Ishikawa (cell line): ENCODE measurements at regions not wholly inside any gene's neighbourhood (a gene's known extent, or its start where the extent isn't known, plus 50 kb on each side); places are given as distances from the start of the nearest gene placed in this dataset.

ENCODE experiments used
- CREB1 ChIP-seq: IDR thresholded peaks from 2 replicates; pipeline ENCODE4 v1.6.1; 2012; ENCODE audit warnings: low read depth
- EGR1 ChIP-seq: IDR thresholded peaks from 2 replicates; pipeline ENCODE4 v1.6.1; 2012
- EP300 ChIP-seq: IDR thresholded peaks from 2 replicates; pipeline ENCODE4 v1.6.1; 2012; ENCODE audit warnings: borderline replicate concordance
- RAD21 ChIP-seq: IDR thresholded peaks from 2 replicates; pipeline ENCODE4 v1.6.1; 2012; ENCODE audit warnings: low read depth
- TAF1 ChIP-seq: IDR thresholded peaks from 2 replicates; pipeline ENCODE4 v1.6.1; 2012; ENCODE audit warnings: low read depth, mild to moderate bottlenecking
- ZBTB7A ChIP-seq: IDR thresholded peaks from 2 replicates; pipeline ENCODE4 v1.6.1; 2012; ENCODE audit warnings: low read depth
- TF ChIP-seq, protein P1 (sequence below): IDR thresholded peaks from 2 replicates; pipeline ENCODE4 v1.6.1; 2012
- TF ChIP-seq, protein P2 (sequence below): IDR thresholded peaks from 2 replicates; pipeline ENCODE4 v1.6.1; 2012; ENCODE audit warnings: low read depth, mild to moderate bottlenecking

DNA sequence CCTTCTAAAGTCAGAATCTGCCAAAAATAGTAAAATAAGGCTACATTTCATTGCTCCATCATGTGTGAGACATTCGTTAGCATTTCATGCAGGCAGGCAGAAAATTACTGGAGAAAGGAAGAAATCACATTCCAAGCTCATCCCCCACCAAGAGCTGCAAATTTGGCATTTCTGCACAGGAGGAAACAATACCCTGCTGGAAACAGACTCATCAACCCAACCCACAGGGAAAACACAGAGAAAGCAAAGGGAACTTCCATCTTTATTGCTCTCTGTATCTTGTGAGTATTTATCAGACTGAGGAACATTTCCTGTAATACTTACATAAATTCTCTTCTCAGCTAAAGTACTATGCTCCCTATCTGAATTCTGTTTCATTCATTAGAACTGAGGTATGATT is 95.7 kb downstream of the KCTD12 start:
- TF ChIP-seq, protein P1, sequence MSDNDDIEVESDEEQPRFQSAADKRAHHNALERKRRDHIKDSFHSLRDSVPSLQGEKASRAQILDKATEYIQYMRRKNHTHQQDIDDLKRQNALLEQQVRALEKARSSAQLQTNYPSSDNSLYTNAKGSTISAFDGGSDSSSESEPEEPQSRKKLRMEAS: no peak
- TF ChIP-seq EP300: no peak
- TF ChIP-seq, protein P2, sequence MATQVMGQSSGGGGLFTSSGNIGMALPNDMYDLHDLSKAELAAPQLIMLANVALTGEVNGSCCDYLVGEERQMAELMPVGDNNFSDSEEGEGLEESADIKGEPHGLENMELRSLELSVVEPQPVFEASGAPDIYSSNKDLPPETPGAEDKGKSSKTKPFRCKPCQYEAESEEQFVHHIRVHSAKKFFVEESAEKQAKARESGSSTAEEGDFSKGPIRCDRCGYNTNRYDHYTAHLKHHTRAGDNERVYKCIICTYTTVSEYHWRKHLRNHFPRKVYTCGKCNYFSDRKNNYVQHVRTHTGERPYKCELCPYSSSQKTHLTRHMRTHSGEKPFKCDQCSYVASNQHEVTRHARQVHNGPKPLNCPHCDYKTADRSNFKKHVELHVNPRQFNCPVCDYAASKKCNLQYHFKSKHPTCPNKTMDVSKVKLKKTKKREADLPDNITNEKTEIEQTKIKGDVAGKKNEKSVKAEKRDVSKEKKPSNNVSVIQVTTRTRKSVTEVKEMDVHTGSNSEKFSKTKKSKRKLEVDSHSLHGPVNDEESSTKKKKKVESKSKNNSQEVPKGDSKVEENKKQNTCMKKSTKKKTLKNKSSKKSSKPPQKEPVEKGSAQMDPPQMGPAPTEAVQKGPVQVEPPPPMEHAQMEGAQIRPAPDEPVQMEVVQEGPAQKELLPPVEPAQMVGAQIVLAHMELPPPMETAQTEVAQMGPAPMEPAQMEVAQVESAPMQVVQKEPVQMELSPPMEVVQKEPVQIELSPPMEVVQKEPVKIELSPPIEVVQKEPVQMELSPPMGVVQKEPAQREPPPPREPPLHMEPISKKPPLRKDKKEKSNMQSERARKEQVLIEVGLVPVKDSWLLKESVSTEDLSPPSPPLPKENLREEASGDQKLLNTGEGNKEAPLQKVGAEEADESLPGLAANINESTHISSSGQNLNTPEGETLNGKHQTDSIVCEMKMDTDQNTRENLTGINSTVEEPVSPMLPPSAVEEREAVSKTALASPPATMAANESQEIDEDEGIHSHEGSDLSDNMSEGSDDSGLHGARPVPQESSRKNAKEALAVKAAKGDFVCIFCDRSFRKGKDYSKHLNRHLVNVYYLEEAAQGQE: no peak
- TF ChIP-seq RAD21: no peak
- no peak for TF ChIP-seq TAF1
- no peak for TF ChIP-seq ZBTB7A
- no peak for TF ChIP-seq CREB1
- TF ChIP-seq EGR1: no peak
